HEK293 (cell line): ENCODE measurements at regions not wholly inside any gene's neighbourhood (a gene's known extent, or its start where the extent isn't known, plus 50 kb on each side); places are given as distances from the start of the nearest gene placed in this dataset.

ENCODE experiments used
- CTCF ChIA-PET: fragments of 350-600 bp; formaldehyde crosslinking; extraction: SDS; loops from one replicate; lab custom pipeline; 2021; ENCODE audit warnings: antibody characterized with exemption; lab: Yijun Ruan, JAX
- POLR2A ChIA-PET: fragments of 300-600 bp; formaldehyde crosslinking; extraction: SDS; loops from one replicate; lab custom pipeline; 2020; ENCODE audit warnings: antibody characterized with exemption, inconsistent platforms; lab: Yijun Ruan, JAX
- H3K27ac ChIP-seq: fragments of 200-500 bp; sonication (Bioruptor generic); 2 replicates; pipeline ENCODE4 v1.5.1; 2014; ENCODE audit warnings: low read depth, low read length, control low read depth, inconsistent platforms; ENCODE audit errors: extremely low read depth
- H3K36me3 ChIP-seq, 2 experiments: fragments of 200-500 bp in 1 of 2; sonication (Bioruptor generic) in 1 of 2; 1 replicate in 1 of 2; 2 replicates in 1 of 2; pipeline ENCODE4 v1.5.1; 2014 to 2017; ENCODE audit warnings: inconsistent platforms in 2 of 2, low read length in 2 of 2; ENCODE audit not compliant: control insufficient read depth in 2 of 2, insufficient read depth in 1 of 2
- H3K4me1 ChIP-seq: fragments of 200-500 bp; sonication (Bioruptor generic); 2 replicates; pipeline ENCODE4 v1.5.1; 2014; ENCODE audit warnings: mild to moderate bottlenecking, low read length, inconsistent platforms; ENCODE audit not compliant: control insufficient read depth, insufficient read depth
- H3K4me3 ChIP-seq: 2 replicates; pipeline ENCODE4 v1.5.1; 2011; ENCODE audit warnings: low read depth, mild to moderate bottlenecking, control low read depth, low read length, moderate library complexity
- H3K9me3 ChIP-seq: fragments of 200-500 bp; sonication (Bioruptor generic); 2 replicates; pipeline ENCODE4 v1.5.1; 2014; ENCODE audit warnings: low read depth, low read length, inconsistent platforms; ENCODE audit not compliant: control insufficient read depth, insufficient read depth
- HOXA7 ChIP-seq: sonication (generic); formaldehyde crosslinking; IDR thresholded peaks from 2 replicates; pipeline ENCODE4 v1.8.1; 2022; ENCODE audit warnings: missing genetic modification reagents, borderline replicate concordance
- HOXC10 ChIP-seq: sonication (generic); formaldehyde crosslinking; IDR thresholded peaks from 2 replicates; pipeline ENCODE4 v1.8.1; 2023; ENCODE audit warnings: mild to moderate bottlenecking, missing genetic modification reagents
- KLF8 ChIP-seq: fragments of 450-650 bp; formaldehyde crosslinking; IDR thresholded peaks from 2 replicates; pipeline ENCODE4 v1.5.1; 2016; ENCODE audit warnings: missing biosample characterization, missing genetic modification characterization
- MEIS1 ChIP-seq: sonication (generic); formaldehyde crosslinking; IDR thresholded peaks from 2 replicates; pipeline ENCODE4 v1.8.1; 2022; ENCODE audit warnings: missing genetic modification reagents, mild to moderate bottlenecking, borderline replicate concordance
- OSR2 ChIP-seq: fragments of 450-650 bp; formaldehyde crosslinking; IDR thresholded peaks from 2 replicates; pipeline ENCODE4 v1.5.1; 2016; ENCODE audit warnings: missing biosample characterization, missing genetic modification characterization
- ZNF16 ChIP-seq: fragments of 450-650 bp; formaldehyde crosslinking; IDR thresholded peaks from 2 replicates; pipeline ENCODE4 v1.5.1; 2016; ENCODE audit warnings: low read depth, missing biosample characterization, missing genetic modification characterization
- ZNF248 ChIP-seq: fragments of 450-650 bp; formaldehyde crosslinking; IDR thresholded peaks from 2 replicates; pipeline ENCODE4 v1.5.1; 2017; ENCODE audit warnings: missing biosample characterization, missing genetic modification characterization
- ZNF350 ChIP-seq: fragments of 450-650 bp; formaldehyde crosslinking; IDR thresholded peaks from 2 replicates; pipeline ENCODE4 v1.5.0; 2017; ENCODE audit warnings: missing biosample characterization, mild to moderate bottlenecking, missing genetic modification characterization
- ZNF521 ChIP-seq: fragments of 450-650 bp; formaldehyde crosslinking; IDR thresholded peaks from 2 replicates; pipeline ENCODE4 v1.5.1; 2017; ENCODE audit warnings: missing biosample characterization, mild to moderate bottlenecking, missing genetic modification characterization
- ZNF529 ChIP-seq: fragments of 450-650 bp; formaldehyde crosslinking; IDR thresholded peaks from 2 replicates; pipeline ENCODE4 v1.5.1; 2017; ENCODE audit warnings: missing genetic modification characterization, missing biosample characterization; ENCODE audit not compliant: insufficient replicate concordance
- ZNF544 ChIP-seq: fragments of 450-650 bp; formaldehyde crosslinking; IDR thresholded peaks from 2 replicates; pipeline ENCODE4 v1.5.0; 2017; ENCODE audit warnings: missing biosample characterization, missing genetic modification characterization
- ZNF555 ChIP-seq: fragments of 450-650 bp; formaldehyde crosslinking; conservative IDR thresholded peaks from 2 replicates; pipeline ENCODE4 v1.5.1; 2017; ENCODE audit warnings: missing biosample characterization, mild to moderate bottlenecking, missing genetic modification characterization, inconsistent platforms
- ZNF558 ChIP-seq: fragments of 450-650 bp; formaldehyde crosslinking; IDR thresholded peaks from 2 replicates; pipeline ENCODE4 v1.5.1; 2016; ENCODE audit warnings: missing biosample characterization, missing genetic modification characterization
- ZNF585B ChIP-seq: fragments of 450-650 bp; formaldehyde crosslinking; IDR thresholded peaks from 2 replicates; pipeline ENCODE4 v1.5.1; 2016; ENCODE audit warnings: missing biosample characterization, missing genetic modification characterization
- ZNF645 ChIP-seq: fragments of 450-650 bp; formaldehyde crosslinking; IDR thresholded peaks from 2 replicates; pipeline ENCODE4; 2016; ENCODE audit warnings: missing biosample characterization, missing genetic modification characterization
- ZNF670 ChIP-seq: fragments of 450-650 bp; formaldehyde crosslinking; IDR thresholded peaks from 2 replicates; pipeline ENCODE4 v1.5.1; 2016; ENCODE audit warnings: missing biosample characterization, missing genetic modification characterization, low read depth
- ZNF768 ChIP-seq: fragments of 450-650 bp; formaldehyde crosslinking; IDR thresholded peaks from 2 replicates; pipeline ENCODE4 v1.5.1; 2018; ENCODE audit warnings: missing biosample characterization, mild to moderate bottlenecking, missing genetic modification characterization
- ZNF777 ChIP-seq: fragments of 450-650 bp; formaldehyde crosslinking; IDR thresholded peaks from 2 replicates; pipeline ENCODE4 v1.5.1; 2017; ENCODE audit warnings: missing biosample characterization, missing genetic modification characterization, borderline replicate concordance
- ZNF791 ChIP-seq: fragments of 450-650 bp; formaldehyde crosslinking; IDR thresholded peaks from 2 replicates; pipeline ENCODE4 v1.5.1; 2016; ENCODE audit warnings: missing biosample characterization, missing genetic modification characterization
- ZNF830 ChIP-seq: fragments of 450-650 bp; IDR thresholded peaks from 2 replicates; pipeline ENCODE4 v1.5.0; 2018; ENCODE audit warnings: missing biosample characterization, missing genetic modification characterization, low read depth, mild to moderate bottlenecking, moderate library complexity
- ZSCAN5A ChIP-seq: fragments of 450-650 bp; formaldehyde crosslinking; IDR thresholded peaks from 2 replicates; pipeline ENCODE4 v1.5.1; 2016; ENCODE audit warnings: missing biosample characterization, missing genetic modification characterization
- TF ChIP-seq, protein P1 (sequence below): fragments of 450-650 bp; IDR thresholded peaks from 2 replicates; pipeline ENCODE4 v1.5.1; 2018; ENCODE audit warnings: missing biosample characterization, missing genetic modification characterization
- TF ChIP-seq, protein P2 (sequence below): fragments of 450-650 bp; formaldehyde crosslinking; IDR thresholded peaks from 2 replicates; pipeline ENCODE4 v1.5.1; 2016; ENCODE audit warnings: missing biosample characterization, missing genetic modification characterization
- TF ChIP-seq, protein P3 (sequence below): fragments of 450-650 bp; formaldehyde crosslinking; IDR thresholded peaks from 2 replicates; pipeline ENCODE4 v1.5.1; 2016; ENCODE audit warnings: missing biosample characterization, missing genetic modification characterization
- TF ChIP-seq, protein P4 (sequence below): sonication (generic); formaldehyde crosslinking; IDR thresholded peaks from 2 replicates; pipeline ENCODE4 v1.8.1; 2022; ENCODE audit warnings: mild to moderate bottlenecking, moderate library complexity, missing genetic modification reagents

DNA sequence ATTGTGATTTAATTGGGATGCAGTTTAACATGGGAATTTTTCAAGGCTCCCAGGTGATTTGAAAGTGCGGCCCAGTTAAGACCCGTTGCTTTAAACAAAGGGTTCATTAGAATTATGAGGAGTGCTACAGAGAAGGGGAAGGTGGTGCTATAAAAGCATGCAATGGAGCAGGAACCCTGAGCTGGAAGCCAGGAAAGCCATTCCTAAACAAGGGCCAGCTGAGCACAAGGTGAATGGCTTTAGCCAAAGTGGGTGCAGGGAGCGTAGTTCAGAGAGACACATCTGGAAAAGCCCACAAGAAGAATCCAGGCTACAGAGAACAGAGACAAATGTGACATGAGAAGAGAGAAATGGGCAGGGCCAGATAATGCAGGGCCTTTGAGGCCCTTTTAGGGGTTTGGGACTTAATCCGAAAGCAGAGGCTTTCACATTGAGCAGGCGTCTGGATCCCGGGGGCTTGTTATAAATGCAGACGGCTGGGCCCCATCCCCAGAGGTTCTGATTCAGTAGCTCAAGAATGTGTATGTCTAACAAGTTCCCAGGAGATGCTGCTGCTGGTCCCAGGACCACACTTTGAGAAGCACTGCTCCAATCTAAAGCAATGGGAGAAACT lies 138.1 kb upstream of the WWC1 start:
- Histone ChIP-seq H3K27ac (no peak overlapping the region), H3K9me3 (no peaks in the 10 kb centered on the region), H3K4me3 (no peak overlapping the region), H3K36me3 (no peaks in the 10 kb centered on the region), H3K4me1 (no peaks in the 10 kb centered on the region)
- ChIA-PET POLR2A (no interaction called here), CTCF (no interaction called here)
- TF ChIP-seq ZNF529 (no peak), HOXA7 (CRISPR knock-in tag) (no peak), ZNF521 (tag by site-specific recombination) (no peak), ZNF248 (no peak), ZNF350 (tag by site-specific recombination) (no peak), ZNF791 (tag by site-specific recombination) (no peak), OSR2 (tag by site-specific recombination) (no peak), MEIS1 (CRISPR knock-in tag) (no peak), ZNF777 (tag by site-specific recombination) (no peak)

GRCh38 chr5:168153876-168154270 lies 137.6 kb upstream of the WWC1 start:
- Histone ChIP-seq H3K4me1 (no peaks in the 10 kb centered on the region), H3K27ac (no peak overlapping the region), H3K4me3 (no peak overlapping the region), H3K36me3 (no peaks in the 10 kb centered on the region), H3K9me3 (no peaks in the 10 kb centered on the region)
- TF ChIP-seq ZNF768 (tag by site-specific recombination) (no peak), ZNF645 (tag by site-specific recombination) (no peak)
- CTCF ChIA-PET = no interaction called here
- POLR2A ChIA-PET = no interaction called here

DNA sequence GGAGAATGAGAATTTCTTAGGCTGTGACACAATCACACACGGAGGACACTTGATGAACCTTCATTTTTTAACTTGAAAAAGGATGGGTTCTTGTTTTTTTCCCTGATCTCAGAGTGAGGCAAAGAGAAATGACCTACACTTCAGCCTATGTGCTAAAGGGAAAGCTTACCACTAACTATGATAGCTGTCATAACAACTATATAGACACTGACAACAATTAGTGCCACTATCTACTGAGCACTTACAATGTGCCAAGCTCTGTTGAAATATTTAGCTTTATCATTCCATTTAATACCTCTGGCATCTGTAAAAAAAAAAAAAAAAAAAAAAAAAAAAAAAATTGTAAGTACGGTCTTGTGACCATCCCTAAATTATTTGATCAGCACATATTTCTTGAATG lies 135.9 kb upstream of the WWC1 start:
- no peak overlapping the region for H3K4me3 ChIP-seq
- H3K4me1 ChIP-seq = no peaks in the 10 kb centered on the region
- H3K36me3 ChIP-seq = no peaks in the 10 kb centered on the region
- CTCF ChIA-PET = interaction anchor here (0.6 kb wide), 1 partner anchor 453 kb away, joined by 4 read pairs; no protein-coding TSS in a partner anchor
- no peaks in the 10 kb centered on the region for H3K9me3 ChIP-seq
- POLR2A ChIA-PET = no interaction called here
- H3K27ac ChIP-seq = no peak overlapping the region
- TF ChIP-seq, protein P1, sequence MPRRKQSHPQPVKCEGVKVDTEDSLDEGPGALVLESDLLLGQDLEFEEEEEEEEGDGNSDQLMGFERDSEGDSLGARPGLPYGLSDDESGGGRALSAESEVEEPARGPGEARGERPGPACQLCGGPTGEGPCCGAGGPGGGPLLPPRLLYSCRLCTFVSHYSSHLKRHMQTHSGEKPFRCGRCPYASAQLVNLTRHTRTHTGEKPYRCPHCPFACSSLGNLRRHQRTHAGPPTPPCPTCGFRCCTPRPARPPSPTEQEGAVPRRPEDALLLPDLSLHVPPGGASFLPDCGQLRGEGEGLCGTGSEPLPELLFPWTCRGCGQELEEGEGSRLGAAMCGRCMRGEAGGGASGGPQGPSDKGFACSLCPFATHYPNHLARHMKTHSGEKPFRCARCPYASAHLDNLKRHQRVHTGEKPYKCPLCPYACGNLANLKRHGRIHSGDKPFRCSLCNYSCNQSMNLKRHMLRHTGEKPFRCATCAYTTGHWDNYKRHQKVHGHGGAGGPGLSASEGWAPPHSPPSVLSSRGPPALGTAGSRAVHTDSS (tag by site-specific recombination) = no peak
- no peak for TF ChIP-seq ZNF558 (tag by site-specific recombination)
- TF ChIP-seq KLF8 (tag by site-specific recombination) = no peak
- TF ChIP-seq ZSCAN5A (tag by site-specific recombination) = no peak
- TF ChIP-seq, protein P2, sequence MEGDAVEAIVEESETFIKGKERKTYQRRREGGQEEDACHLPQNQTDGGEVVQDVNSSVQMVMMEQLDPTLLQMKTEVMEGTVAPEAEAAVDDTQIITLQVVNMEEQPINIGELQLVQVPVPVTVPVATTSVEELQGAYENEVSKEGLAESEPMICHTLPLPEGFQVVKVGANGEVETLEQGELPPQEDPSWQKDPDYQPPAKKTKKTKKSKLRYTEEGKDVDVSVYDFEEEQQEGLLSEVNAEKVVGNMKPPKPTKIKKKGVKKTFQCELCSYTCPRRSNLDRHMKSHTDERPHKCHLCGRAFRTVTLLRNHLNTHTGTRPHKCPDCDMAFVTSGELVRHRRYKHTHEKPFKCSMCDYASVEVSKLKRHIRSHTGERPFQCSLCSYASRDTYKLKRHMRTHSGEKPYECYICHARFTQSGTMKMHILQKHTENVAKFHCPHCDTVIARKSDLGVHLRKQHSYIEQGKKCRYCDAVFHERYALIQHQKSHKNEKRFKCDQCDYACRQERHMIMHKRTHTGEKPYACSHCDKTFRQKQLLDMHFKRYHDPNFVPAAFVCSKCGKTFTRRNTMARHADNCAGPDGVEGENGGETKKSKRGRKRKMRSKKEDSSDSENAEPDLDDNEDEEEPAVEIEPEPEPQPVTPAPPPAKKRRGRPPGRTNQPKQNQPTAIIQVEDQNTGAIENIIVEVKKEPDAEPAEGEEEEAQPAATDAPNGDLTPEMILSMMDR (tag by site-specific recombination) = no peak
- no peak for TF ChIP-seq ZNF555
- no peak for TF ChIP-seq ZNF544 (tag by site-specific recombination)
- TF ChIP-seq HOXC10 (CRISPR knock-in tag) = no peak
- TF ChIP-seq ZNF585B (tag by site-specific recombination) = no peak
- TF ChIP-seq, protein P3, sequence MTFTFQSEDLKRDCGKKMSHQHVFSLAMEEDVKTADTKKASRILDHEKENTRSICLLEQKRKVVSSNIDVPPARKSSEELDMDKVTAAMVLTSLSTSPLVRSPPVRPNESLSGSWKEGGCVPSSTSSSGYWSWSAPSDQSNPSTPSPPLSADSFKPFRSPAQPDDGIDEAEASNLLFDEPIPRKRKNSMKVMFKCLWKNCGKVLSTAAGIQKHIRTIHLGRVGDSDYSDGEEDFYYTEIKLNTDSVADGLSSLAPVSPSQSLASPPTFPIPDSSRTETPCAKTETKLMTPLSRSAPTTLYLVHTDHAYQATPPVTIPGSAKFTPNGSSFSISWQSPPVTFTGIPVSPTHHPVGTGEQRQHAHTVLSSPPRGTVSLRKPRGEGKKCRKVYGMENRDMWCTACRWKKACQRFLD (tag by site-specific recombination) = no peak
- TF ChIP-seq ZNF16 = no peak
- no peak for TF ChIP-seq ZNF830 (tag by site-specific recombination)
- TF ChIP-seq ZNF670 (tag by site-specific recombination) = no peak
- TF ChIP-seq, protein P4, sequence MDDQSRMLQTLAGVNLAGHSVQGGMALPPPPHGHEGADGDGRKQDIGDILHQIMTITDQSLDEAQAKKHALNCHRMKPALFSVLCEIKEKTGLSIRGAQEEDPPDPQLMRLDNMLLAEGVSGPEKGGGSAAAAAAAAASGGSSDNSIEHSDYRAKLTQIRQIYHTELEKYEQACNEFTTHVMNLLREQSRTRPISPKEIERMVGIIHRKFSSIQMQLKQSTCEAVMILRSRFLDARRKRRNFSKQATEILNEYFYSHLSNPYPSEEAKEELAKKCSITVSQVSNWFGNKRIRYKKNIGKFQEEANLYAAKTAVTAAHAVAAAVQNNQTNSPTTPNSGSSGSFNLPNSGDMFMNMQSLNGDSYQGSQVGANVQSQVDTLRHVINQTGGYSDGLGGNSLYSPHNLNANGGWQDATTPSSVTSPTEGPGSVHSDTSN (CRISPR knock-in tag) = no peak
